ENCODE measurements at regions not wholly inside any gene's neighbourhood (a gene's known extent, or its start where the extent isn't known, plus 50 kb on each side); places are given as distances from the start of the nearest gene placed in this dataset.

DNA sequence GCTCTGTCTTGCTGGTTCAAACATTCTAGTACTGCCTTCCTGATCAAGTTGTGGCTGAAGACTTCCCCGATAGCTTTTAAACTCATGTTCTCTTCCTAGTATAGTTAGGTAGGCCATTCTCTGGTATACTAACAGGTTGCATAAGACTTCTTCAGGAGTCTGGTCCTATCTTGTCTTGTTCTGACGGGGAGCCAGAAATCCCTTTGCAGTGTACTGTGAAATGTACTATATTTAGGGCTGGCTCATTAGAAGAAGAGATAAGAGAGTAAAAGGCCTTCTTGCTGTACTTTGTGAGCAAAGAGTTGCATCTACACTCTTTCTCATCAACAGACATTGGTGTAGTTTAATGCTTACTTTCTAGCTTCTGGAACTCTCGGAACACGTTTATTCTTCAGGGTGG, 331.9 kb downstream of the NUP35 start:
- Mint-ChIP-seq H3K4me1 (ENCODE audit: low read depth) (no peaks in the 10 kb centered on the region), H3K4me3 (ENCODE audit: low read depth) (no peak overlapping the region), H3K36me3 (ENCODE audit: insufficient read depth) (peaks cover 2% of the 10 kb centered on the region), H3K9me3 (ENCODE audit: low read depth) (peaks cover 3% of the 10 kb centered on the region), H3K27me3 (no peaks in the 10 kb centered on the region), H3K27ac (no peak overlapping the region)
- TF ChIP-seq, protein P1, sequence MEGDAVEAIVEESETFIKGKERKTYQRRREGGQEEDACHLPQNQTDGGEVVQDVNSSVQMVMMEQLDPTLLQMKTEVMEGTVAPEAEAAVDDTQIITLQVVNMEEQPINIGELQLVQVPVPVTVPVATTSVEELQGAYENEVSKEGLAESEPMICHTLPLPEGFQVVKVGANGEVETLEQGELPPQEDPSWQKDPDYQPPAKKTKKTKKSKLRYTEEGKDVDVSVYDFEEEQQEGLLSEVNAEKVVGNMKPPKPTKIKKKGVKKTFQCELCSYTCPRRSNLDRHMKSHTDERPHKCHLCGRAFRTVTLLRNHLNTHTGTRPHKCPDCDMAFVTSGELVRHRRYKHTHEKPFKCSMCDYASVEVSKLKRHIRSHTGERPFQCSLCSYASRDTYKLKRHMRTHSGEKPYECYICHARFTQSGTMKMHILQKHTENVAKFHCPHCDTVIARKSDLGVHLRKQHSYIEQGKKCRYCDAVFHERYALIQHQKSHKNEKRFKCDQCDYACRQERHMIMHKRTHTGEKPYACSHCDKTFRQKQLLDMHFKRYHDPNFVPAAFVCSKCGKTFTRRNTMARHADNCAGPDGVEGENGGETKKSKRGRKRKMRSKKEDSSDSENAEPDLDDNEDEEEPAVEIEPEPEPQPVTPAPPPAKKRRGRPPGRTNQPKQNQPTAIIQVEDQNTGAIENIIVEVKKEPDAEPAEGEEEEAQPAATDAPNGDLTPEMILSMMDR (IDR thresholded peaks at IDR 0.05; ENCODE audit: unreplicated experiment) = no peak
- DNase-seq (ENCODE audit: low spot score, unreplicated experiment) = no peak

DNA sequence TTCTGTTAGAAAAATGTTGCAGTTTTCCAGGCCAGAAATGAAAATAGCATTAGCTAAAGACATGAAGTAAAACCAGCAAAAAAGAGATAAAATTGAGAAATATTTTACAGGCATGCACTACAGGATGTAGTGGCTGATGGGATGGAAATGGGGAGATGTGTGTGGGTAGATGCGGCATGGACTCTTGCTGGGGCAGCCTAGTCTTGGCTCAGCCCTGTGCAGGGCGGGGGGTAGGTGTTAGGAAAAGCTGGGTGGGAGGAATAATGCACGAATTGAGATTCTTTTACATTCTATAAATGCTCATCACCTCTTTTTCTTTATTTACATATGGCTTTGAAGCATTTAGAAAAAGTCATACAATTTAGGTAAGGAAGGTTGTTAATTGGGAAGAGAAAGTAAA, 334.2 kb downstream of the NUP35 start:
- TF ChIP-seq, protein P1 (IDR thresholded peaks at IDR 0.05; ENCODE audit: unreplicated experiment) = no peak
- no peaks in the 10 kb centered on the region for H3K4me1 Mint-ChIP-seq (ENCODE audit: low read depth)
- no peaks in the 10 kb centered on the region for H3K9me3 Mint-ChIP-seq (ENCODE audit: low read depth)
- H3K27me3 Mint-ChIP-seq = no peaks in the 10 kb centered on the region
- H3K36me3 Mint-ChIP-seq (ENCODE audit: insufficient read depth) = no peaks in the 10 kb centered on the region
- DNase-seq (ENCODE audit: low spot score, unreplicated experiment) = no peak
- H3K27ac Mint-ChIP-seq = no peak overlapping the region
- no peak overlapping the region for H3K4me3 Mint-ChIP-seq (ENCODE audit: low read depth)

DNA sequence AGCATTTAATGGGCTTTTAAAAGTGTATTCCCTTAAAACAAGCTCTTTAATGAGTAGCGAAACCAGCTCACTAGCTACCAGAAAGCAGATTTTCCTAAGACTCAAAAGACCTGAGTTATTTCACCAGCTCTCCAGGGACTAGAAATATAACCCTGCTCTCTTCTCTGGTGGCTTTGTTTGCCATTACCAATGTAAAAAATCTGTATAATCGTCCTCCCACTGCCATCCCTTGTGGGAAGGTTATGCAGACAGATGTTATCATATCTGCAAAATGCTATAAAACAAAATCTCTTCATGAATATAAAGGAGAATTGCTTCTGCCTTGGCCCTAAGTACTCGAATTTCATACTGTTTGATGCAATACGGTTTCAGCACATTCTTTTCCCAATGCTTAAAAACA, 335.2 kb downstream of the NUP35 start:
- Mint-ChIP-seq H3K4me1 (ENCODE audit: low read depth) (no peaks in the 10 kb centered on the region), H3K27ac (no peak overlapping the region), H3K27me3 (no peaks in the 10 kb centered on the region), H3K36me3 (ENCODE audit: insufficient read depth) (no peaks in the 10 kb centered on the region), H3K9me3 (ENCODE audit: low read depth) (no peaks in the 10 kb centered on the region), H3K4me3 (ENCODE audit: low read depth) (no peak overlapping the region)
- DNase-seq (ENCODE audit: low spot score, unreplicated experiment) = no peak
- TF ChIP-seq, protein P1 (IDR thresholded peaks at IDR 0.05; ENCODE audit: unreplicated experiment) = no peak

DNA sequence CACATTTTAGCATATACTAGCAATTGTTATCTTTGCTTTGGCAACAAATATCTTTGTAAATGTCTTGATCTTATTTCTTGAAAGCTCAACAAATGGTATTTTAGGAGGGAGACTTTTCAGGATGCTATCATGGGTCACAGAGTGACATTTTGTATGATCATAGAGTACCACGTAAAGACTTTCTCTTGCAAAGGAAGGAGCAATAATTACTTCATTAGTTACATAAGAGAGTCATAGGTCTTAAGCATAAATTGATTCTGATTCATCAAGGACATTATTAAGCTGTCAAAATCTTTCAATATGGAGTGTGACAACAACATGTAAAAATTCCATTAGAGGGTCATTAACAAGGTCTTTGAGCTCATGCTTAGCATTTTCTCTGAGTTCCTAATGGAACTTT, 339.6 kb downstream of the NUP35 start:
- TF ChIP-seq, protein P1 (IDR thresholded peaks at IDR 0.05; ENCODE audit: unreplicated experiment) = no peak
- H3K27ac Mint-ChIP-seq = no peak overlapping the region
- H3K4me3 Mint-ChIP-seq (ENCODE audit: low read depth) = no peak overlapping the region
- no peaks in the 10 kb centered on the region for H3K4me1 Mint-ChIP-seq (ENCODE audit: low read depth)
- H3K27me3 Mint-ChIP-seq = no peaks in the 10 kb centered on the region
- H3K36me3 Mint-ChIP-seq (ENCODE audit: insufficient read depth) = no peaks in the 10 kb centered on the region
- H3K9me3 Mint-ChIP-seq (ENCODE audit: low read depth) = no peaks in the 10 kb centered on the region
- no peak for DNase-seq (ENCODE audit: low spot score, unreplicated experiment)

DNA sequence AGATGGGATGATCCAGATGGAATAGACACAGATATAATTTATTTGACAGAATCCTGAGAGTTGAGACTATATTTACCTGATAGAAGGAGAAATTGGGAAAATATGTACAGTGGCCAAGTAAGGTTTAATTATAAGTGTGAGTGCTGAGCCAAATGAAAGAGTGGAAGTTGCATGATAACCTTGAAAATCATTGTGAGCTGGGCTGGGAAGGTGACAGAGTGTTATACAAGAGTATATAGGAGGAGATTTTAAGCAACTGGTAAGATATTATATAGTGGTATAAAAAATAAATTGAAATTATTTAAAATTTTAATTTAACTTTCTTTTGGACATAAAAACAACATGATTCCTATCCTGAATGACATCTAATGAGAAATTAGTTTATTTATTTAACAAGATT, 340.8 kb downstream of the NUP35 start:
- Mint-ChIP-seq H3K9me3 (ENCODE audit: low read depth) (peaks cover 6% of the 10 kb centered on the region), H3K36me3 (ENCODE audit: insufficient read depth) (no peaks in the 10 kb centered on the region), H3K4me3 (ENCODE audit: low read depth) (no peak overlapping the region), H3K27me3 (no peaks in the 10 kb centered on the region), H3K27ac (no peak overlapping the region), H3K4me1 (ENCODE audit: low read depth) (no peaks in the 10 kb centered on the region)
- no peak for DNase-seq (ENCODE audit: low spot score, unreplicated experiment)
- TF ChIP-seq, protein P1 (IDR thresholded peaks at IDR 0.05; ENCODE audit: unreplicated experiment) = no peak

Data from progenitor cell of endocrine pancreas (in vitro differentiated cells).